M059J (cell line): ENCODE measurements at regions not wholly inside any gene's neighbourhood (a gene's known extent, or its start where the extent isn't known, plus 50 kb on each side); places are given as distances from the start of the nearest gene placed in this dataset.
"Not testable (repeated sequence)": the region's sequence is repeated elsewhere in the genome, so short reads cannot be mapped to it uniquely, and the experiment has no call there.

Source experiments
- DNase-seq: peaks from one replicate; pipeline ENCODE4 v3.0.0-alpha.2; 2012; ENCODE audit warnings: low read depth

DNA sequence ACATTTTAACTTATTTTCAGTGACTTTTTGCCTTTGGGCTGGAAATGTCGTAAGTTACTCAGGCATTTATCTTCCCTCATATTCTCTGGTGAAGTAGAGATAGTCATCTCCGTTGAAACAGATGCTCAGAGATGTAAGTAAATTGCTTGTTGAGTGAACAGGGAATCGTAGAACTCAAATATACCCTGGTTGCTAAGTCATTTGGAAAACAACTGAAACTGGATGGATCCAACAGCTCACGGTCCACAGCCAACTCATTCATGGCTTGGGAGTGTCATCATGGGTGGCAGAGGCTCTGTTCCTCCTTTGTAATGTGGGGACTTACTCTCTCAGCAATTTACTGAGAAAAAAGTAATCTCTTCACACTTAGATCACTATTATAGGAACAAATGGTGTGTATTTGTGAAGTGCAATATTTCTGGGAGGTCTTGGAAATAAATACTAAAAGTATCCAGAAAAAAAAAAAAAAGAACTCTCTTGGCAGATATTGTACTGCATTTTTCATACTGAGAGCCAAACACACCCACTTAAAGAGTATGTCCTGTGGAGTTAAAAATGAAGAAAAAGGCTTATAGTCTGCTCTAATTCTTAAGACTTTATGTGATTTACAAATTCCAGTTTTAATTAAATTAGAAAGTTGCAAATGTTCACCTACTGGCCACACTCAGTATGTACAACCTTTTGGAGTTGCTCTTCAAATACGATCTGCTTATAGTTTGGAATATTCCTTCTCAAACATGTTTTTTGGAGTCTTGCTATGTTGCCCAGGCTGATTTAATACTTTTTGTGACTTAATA, 107.4 kb downstream of the LEPR start:
- peak; percentile 67 for DNase-seq

DNA sequence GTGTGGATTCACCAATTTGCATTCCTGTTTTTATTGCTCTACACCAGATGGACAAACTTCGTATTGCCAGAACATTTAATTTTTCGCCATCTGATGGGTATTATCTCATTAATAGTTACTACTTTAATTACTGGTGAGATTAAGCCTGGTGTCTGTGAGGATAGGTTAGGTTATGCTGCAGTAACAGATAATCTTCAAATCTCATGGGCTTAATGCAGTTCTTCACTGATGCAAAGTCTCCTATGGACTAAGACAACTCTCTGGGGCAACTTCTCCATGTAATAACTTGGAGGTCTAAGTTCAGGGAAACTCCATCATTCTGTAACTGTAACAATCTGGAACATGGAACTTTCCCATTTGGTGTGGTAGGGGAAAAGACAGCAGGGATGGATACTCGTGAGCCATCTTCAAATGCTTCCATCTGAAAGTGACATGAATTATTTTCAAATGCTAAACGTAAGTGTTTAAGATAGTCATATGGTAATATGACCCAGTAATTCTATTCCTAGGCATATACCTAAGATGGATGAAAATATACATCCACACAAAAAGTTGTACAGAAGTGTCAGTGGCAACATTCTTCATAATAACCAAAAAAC, 111.6 kb downstream of the LEPR start:
- DNase-seq, result no peak

DNA sequence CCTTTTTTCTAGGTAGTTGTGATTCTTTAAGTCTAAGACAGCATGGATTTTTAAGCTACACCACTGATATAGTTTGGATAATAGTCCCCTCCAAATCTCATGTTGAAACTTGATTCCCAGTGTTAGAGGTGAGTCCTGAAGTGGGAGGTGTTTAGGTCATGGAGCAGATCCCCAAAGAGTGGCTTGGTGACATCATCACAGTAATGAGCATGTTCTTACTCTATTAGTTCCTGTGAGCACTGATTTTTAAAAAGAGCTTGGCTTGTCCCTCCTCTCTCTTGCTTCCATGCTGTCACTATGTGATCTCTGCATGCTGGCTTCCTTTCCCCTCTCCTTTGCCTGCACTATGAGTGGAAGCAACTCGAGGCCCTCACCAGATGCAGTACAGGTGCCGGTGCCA, 115.5 kb downstream of the LEPR start:
- DNase-seq, result no peak

DNA sequence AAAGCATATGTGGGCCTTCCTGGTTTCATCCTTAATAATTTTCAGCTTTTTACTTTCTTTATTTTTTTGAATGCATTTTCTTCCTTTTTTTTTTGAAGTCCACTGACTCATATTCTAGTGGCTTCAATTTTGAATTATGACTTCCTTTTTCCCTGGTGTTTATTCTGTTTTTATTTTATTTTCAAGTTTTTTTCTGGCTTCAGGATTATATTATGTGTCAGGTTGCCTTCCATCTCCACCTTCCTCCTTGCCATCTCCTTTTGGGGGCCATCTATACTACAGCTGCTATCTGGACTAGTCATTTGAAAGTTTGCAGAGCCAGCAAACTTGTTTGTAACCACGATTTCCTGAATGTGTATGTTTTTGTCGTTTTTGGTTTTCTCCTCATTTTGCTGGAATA, 117.6 kb downstream of the LEPR start:
- DNase-seq, result no peak

DNA sequence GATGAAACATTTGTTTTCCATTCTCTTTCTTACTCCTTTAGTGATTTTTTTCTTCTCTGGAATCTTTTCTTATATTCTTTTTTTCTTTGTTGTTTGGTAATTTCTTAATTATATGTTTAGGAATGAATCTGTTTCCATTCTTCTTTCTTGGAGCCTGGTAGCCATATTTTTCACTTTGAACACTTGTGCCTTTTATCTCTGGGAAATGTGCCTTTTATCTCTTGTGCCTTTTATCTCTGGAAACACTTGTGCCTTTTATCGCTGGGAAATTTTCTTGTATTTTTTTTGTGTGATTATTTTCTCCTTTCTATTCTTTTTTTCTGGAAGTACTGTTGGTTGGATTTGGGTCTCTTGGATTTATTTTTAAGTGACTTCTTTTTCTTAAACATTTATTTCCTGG, 118.2 kb downstream of the LEPR start:
- DNase-seq, result no peak

DNA sequence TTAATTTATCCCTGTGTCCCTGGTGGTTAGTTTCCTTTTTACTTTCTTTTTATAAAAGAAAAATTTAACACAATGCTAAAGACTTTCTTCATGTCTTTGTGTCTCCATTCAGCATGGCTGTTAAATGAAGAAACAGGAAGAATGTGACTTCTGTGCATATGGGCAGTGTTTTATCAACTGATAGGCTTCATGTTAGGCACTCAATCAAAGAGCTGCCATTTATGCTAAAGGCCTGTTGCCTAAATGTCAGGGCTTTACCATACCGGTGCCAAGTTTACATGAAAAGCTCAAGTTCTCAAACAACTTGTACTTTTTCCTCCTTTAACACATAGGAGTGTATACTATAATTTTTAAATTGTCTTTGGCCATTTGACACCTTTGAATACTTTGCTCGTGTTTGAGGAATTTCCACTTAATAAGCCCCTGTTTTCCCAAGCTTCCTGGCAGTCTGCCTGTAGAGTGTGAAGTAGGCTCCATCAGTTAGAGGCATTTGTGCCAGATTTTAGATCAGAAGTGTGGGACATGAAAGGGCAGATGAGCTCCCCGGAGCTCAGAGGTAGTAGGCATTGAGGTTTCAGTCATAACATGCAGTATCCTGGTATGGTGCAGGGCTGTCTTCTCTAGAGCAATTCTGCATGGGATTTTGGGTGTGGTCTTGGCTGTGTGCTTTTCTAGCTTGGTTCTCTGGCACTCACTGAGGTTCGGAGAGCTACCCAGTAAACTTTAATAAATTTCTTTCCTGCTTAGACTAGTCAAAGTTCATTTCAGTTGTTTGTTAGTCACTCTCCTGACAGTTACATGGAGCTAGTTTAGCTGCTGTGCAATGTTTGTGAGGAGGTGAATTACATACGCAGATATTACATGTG, 119.0 kb downstream of the LEPR start:
- DNase-seq, result peak; percentile 26

DNA sequence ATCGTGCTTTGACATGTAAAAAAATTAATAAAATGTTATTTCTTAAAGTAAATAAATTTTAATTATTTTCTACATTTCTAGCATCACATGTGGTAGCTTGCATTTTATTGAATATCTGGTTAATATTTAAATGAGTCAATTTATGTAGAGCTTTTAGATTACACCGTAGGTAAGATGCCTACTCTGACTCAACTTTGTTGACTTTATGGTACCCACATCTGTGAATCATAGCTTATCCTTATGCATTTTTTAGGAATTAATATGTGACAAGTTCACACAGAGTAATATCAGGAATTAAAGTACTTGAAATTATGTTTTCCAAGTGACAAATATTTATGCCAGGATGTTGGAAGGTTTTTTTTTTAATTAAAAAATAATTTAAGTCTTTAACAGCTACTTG, 120.7 kb downstream of the LEPR start:
- DNase-seq, result peak; percentile 53

DNA sequence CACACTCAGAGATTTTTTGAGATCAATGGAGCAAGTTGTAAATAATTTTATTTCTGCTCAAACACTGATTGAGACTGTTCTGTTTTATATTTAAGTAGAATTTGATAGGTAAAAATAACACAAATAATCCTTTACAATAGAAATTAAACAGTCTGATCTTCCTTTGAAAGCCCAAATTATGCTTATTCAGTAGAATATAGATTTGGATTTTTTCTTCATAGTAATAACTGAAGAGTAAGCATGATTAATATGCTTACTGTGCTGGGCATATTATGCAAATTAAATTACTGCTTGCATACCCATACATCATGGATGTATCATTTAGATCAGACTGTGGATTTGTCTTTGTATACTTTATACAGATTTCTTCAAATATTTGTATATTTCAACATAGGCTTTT, 121.4 kb downstream of the LEPR start:
- DNase-seq, result no peak

DNA sequence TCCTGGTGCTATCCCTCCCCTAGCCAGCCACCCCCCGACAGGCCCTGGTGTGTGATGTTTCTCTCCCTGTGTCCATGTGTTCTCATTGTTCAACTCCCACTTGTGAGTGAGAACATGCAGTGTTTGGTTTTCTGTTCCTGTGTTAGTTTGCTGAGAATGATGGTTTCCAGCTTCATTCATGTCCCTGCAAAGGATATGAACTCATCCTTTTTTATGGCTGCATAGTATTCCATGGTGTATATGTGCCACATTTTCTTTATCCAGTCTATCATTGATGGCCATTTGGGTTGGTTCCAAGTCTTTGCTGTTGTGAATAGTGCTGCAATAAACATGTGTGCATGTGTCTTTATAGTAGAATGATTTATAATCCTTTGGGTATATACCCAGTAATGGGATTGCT, 122.1 kb downstream of the LEPR start:
- not testable (repeated sequence) for DNase-seq

DNA sequence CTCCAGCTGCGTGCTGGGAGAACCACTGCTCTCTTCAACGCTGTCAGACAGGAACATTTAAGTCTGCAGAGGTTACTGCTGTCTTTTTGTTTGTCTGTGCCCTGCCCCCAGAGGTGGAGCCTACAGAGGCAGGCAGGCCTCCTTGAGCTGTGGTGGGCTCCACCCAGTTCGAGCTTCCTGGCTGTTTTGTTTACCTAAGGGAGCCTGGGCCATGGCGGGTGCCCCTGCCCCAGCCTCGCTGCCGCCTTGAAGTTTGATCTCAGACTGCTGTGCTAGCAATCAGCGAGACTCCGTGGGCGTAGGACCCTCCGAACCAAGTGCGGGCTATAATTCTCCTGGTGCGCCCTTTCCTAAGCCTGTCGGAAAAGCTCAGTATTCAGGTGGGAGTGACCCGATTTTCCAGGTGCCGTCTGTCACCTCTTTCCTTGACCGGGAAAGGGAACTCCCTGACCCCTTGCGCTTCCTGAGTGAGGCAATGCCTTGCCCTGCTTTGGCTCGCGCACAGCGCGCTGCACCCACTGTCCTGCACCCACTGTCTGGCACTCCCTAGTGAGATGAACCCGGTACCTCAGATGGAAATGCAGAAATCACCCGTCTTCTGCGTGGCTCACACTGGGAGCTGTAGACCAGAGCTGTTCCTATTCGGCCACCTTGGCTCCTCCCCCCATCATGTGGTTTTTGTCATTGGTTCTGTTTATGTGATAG, 130.0 kb downstream of the LEPR start:
- not testable (repeated sequence) for DNase-seq

DNA sequence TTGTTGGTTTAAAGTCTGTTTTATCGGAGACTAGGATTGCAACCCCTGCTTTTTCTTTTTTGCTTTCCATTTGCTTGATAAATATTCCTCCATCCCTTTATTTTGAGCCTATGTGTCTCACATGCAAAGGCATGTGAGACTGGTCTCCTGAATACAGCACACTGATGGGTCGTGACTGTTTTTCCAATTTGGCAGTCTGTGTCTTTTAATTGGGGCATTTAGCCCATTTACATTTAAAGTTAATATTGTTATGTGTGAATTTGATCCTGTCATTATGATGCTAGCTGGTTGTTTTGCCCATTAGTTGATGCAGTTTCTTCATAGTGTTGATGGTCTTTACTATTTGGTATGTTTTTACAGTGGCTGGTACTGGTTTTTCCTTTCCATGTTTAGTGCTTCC, 132.0 kb downstream of the LEPR start:
- not testable (repeated sequence) for DNase-seq

DNA sequence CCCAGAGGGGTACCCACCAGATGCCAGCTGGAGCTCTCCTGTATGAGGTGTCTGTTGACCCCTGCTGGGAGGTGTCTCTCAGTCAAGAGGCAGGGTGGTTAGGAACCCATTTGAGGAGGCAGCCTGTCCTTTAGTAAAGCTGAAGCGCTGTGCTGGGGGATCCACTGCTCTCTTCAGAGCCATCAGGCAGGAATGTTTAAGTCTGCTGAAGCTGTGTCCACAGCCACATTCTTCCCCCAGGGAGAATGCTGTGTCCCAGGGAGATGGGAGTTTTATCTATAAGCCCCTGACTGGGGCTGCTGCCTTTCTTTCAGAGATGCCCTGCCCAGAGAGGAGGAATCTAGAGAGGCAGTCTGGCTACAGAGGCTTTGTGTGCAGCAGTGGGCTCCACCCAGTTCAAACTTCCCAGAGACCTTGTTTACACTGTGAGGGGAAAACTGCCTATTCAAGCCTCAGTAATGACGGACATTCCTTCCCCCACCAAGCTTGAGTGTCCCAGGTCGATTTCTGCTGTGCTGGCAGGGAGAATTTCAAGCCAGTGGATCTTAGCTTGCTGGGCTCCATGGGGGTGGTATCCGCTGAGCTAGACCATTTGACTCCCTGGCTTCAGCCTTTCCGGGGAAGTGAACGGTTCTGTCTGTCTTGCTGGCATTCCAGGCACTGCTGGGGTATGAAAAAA, 133.8 kb downstream of the LEPR start:
- peak; percentile 22 for DNase-seq

DNA sequence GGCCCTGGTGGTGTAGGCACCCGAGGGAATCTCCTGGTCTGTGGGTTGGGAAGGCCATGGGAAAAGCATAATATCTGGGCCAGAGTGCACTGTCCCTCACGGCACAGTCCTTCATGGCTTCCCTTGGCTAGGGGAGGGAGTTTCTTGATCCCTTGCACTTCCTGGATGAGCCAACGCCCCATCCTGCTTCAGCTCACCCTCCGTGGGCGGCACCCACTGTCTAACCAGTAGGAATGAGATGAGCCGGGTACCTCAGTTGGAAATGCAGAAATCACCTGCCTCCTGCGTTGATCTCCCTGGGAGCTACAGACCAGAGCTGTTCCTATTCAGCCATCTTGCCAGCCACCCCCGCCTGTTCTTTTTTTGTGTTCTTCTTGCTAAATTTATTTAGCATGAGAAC, 134.4 kb downstream of the LEPR start:
- DNase-seq, result peak; percentile 14

DNA sequence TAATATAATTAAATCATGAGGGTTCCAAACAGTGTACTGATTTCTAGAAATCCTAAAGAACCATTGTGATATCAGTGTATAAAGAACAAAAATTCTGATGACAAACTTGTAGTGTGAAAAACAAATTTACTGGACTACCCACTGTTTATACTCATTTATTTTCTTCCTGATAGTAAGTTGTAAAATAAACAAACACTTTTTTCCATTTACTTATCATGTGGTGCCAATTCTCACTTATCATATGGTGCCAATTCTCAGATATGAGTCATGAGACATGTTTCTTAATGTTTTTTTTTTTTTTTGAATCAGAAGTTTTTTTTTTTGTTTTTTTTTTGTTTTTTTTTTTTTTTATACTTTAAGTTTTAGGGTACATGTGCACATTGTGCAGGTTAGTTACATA, 137.7 kb downstream of the LEPR start:
- DNase-seq, result peak; percentile 15

DNA sequence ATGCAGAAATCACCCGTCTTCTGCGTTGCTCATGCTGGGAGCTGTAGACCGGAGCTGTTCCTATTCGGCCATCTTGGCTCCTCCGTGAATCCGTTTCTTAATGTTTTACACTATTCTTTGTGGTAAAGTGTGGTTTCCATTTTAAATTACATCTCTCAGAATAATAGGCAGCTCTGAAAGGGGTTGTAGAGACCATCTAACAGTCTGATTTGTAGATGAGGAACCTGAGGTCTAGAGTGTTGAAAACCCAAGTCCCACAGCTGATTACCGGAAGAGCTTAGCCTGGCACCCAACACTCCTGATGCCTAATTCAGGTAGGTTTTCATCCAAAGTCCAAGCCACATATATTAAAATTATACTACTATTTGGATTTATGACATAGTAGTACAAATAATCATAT, 144.0 kb downstream of the LEPR start:
- no peak for DNase-seq

DNA sequence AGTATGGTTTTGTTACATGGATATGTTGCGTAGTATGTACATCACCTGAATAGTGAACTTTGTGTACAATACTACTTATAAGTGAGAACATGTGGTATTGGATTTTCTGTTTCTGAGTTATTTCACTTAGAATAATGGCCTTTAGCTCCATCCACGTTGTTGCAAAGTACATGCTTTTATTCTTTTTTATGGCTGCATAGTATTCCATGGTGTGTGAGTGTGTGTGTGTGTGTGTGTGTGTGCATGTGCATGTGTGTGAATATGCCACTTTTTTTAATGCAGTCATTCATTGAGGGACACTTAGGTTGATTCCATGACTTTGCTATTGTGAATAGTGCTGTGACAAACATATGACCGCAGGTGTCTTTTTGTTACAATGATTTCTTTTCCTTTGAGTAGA, 147.8 kb downstream of the LEPR start:
- DNase-seq, result no peak

DNA sequence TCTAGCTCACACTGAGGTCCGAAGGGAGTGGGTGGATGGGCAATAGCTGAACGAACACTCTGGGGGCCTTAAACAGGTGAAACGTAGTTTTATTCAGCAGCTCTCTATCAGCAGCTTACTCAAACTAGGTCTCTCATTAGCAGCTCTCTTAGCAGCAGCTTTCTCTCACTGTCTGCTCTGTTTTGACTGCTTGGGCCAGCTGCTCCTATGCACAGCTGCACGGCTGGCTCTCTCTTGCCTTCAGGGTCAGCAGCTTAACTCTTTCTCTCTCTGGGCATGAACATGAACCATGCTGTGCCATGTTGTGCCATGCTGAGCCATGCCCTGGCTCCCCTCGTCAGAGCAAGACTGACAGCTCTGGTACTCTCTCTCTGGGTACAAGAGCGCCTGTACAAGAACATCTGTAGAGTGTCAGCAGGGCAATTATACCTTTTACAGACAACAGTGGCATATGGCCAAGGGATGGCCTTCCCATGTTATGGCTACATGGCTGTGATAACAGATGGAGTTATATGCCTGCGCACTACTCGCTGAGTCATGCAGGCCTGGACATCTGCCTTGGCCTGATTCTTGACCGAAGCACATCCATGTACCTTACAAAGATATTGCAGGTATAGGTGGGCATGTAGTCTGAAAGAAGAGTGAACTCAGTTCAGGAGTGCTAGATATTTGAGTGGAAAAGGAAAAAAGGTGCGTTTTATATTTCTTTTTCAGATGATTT, 152.4 kb downstream of the LEPR start:
- no peak for DNase-seq

DNA sequence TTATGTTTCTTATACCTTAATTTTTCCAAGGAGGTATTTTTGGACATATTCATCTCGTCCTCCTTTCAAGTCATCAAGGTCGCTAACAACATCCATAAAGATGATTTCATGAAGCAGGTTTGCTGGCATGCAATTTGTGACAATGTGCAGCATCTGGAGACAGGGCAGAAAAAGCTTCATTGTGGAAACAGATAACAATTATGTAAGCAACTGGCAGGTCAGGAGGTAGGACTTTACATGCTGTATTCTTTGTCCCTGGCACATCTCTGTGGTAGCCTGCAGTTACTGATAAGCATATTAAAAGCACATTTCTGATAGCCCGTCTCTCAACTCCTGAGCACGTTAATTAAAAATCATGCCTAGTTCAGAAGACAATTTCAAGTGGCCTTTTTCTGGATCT, 156.8 kb downstream of the LEPR start:
- no peak for DNase-seq

DNA sequence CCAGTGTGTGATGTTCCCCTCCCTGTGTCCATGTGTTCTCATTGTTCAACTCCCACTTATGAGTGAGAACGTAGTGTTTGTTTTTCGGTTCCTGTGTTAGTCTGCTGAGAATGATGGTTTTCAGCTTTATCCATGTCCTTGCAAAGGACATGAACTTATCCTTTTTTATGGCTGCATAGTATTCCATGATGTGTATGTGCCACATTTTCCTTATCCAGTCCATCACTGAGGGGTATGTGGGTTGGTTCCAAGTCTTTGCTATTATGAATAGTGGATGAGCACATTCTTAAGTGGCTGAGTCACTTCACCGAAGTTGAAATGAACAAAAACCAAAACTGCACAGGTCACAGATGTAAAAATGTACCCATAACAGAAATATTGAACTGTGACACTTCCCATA, 157.5 kb downstream of the LEPR start:
- peak; percentile 29 for DNase-seq

DNA sequence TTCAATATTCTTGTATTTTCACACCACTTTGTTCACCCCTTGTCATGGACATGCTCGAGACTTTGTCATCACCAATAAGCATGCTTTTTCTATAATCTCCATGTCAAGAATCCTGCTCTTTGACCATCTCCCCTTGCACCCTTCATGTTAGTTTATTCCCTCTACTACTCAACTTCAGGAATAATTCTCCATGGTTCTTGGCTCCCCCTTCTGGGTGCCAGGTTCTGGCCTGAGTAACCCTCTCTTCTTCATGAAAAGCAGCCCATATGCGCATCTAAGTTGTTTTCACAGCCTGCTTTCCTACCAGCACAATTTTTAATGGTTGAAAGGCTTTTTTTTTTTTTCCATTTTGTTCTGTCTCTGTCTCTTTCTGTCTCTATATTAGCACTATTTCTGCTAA, 160.7 kb downstream of the LEPR start:
- DNase-seq, result peak; percentile 15

DNA sequence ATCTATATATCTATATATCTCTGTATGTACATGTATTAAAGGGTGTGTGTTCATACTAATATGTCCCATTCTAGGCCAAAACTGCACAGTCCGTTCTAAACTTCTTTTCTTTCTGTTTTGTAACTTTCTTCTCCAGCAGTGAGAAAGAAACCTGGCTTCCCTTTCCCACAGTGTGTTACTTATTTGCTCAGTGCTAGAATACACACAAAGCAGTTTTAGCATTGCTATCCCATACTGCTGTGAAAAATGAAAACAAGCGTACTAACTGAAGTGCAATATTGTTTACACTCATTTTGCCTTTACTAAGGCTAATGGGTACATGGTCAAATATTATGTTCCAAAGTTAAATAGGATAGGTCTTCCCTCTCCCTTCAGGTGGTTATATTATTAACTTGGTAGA, 163.9 kb downstream of the LEPR start:
- DNase-seq, result no peak
